Stimulated activated effector memory CD8-positive, alpha-beta T cell treated with anti-CD3 and anti-CD28 coated beads, Interleukin-12 subunit alpha, Interleukin-12 subunit beta, amount 100 ng/mL, for 72 hours (primary cell): ENCODE measurements at regions not wholly inside any gene's neighbourhood (a gene's known extent, or its start where the extent isn't known, plus 50 kb on each side); places are given as distances from the start of the nearest gene placed in this dataset.

ENCODE experiments used
- ATAC-seq: fragments of 150-1000 bp; cut with Tn5 transposase; 2 replicates; pipeline ENCODE4 v1.10.0; 2021
- DNase-seq, 2 donors: peaks; one replicate each; pipeline ENCODE4 v3.0.0; 2021 to 2022; ENCODE audit warnings: low spot score in 2 of 2
- H3K27ac Mint-ChIP-seq: one replicate; pipeline ENCODE4 v1.8.0; 2022; ENCODE audit warnings: mild to moderate bottlenecking, mixed read lengths
- H3K36me3 Mint-ChIP-seq: one replicate; pipeline ENCODE4 v1.8.0; 2022; ENCODE audit warnings: mild to moderate bottlenecking, mixed read lengths
- H3K4me1 Mint-ChIP-seq: one replicate; pipeline ENCODE4 v1.8.0; 2022; ENCODE audit warnings: mixed read lengths
- H3K4me3 Mint-ChIP-seq: one replicate; pipeline ENCODE4 v1.8.0; 2022; ENCODE audit warnings: mild to moderate bottlenecking, mixed read lengths
- H3K9me3 Mint-ChIP-seq: one replicate; pipeline ENCODE4 v1.8.0; 2022; ENCODE audit warnings: mixed read lengths

- no peak for DNase-seq
- no peaks in the 10 kb centered on the region for H3K4me1 Mint-ChIP-seq
- no peak overlapping the region for H3K27ac Mint-ChIP-seq
- H3K9me3 Mint-ChIP-seq = no peaks in the 10 kb centered on the region
- H3K4me3 Mint-ChIP-seq = no peak overlapping the region
- H3K36me3 Mint-ChIP-seq = no peaks in the 10 kb centered on the region
- ATAC-seq = no peak
Measured at GRCh38 chr2:120831086-120831485, 95.4 kb downstream of the GLI2 start.

GRCh38 chr2:120831891-120832290 lies 96.2 kb downstream of the GLI2 start:
- no peaks in the 10 kb centered on the region for H3K36me3 Mint-ChIP-seq
- no peak for DNase-seq
- no peak overlapping the region for H3K27ac Mint-ChIP-seq
- ATAC-seq = no peak
- no peaks in the 10 kb centered on the region for H3K9me3 Mint-ChIP-seq
- no peaks in the 10 kb centered on the region for H3K4me1 Mint-ChIP-seq
- no peak overlapping the region for H3K4me3 Mint-ChIP-seq

GRCh38 chr2:120832296-120833070 lies 96.8 kb downstream of the GLI2 start:
- ATAC-seq (no peak), DNase-seq (no peak)
- H3K9me3 Mint-ChIP-seq = no peaks in the 10 kb centered on the region
- no peak overlapping the region for H3K27ac Mint-ChIP-seq
- H3K36me3 Mint-ChIP-seq = no peaks in the 10 kb centered on the region
- H3K4me3 Mint-ChIP-seq = no peak overlapping the region
- no peaks in the 10 kb centered on the region for H3K4me1 Mint-ChIP-seq

- Mint-ChIP-seq H3K4me3 (no peak overlapping the region), H3K36me3 (no peaks in the 10 kb centered on the region), H3K9me3 (no peaks in the 10 kb centered on the region), H3K4me1 (no peaks in the 10 kb centered on the region), H3K27ac (no peak overlapping the region)
- DNase-seq (no peak), ATAC-seq (no peak)
Measured at GRCh38 chr2:120833127-120833675, 97.5 kb downstream of the GLI2 start.

GRCh38 chr2:120834206-120834605 lies 98.5 kb downstream of the GLI2 start:
- Mint-ChIP-seq H3K36me3 (no peaks in the 10 kb centered on the region), H3K27ac (no peak overlapping the region), H3K9me3 (no peaks in the 10 kb centered on the region), H3K4me1 (no peaks in the 10 kb centered on the region), H3K4me3 (no peak overlapping the region)
- ATAC-seq (no peak), DNase-seq (no peak)

GRCh38 chr2:120836281-120836680 lies 100.6 kb downstream of the GLI2 start:
- no peak for DNase-seq
- Mint-ChIP-seq H3K36me3 (no peaks in the 10 kb centered on the region), H3K4me3 (no peak overlapping the region), H3K9me3 (no peaks in the 10 kb centered on the region), H3K4me1 (no peaks in the 10 kb centered on the region), H3K27ac (no peak overlapping the region)
- ATAC-seq = no peak

GRCh38 chr2:120840795-120841487 lies 105.3 kb downstream of the GLI2 start:
- no peak overlapping the region for H3K4me3 Mint-ChIP-seq
- H3K27ac Mint-ChIP-seq = no peak overlapping the region
- no peak for ATAC-seq
- no peaks in the 10 kb centered on the region for H3K4me1 Mint-ChIP-seq
- H3K9me3 Mint-ChIP-seq = no peaks in the 10 kb centered on the region
- no peak for DNase-seq
- H3K36me3 Mint-ChIP-seq = no peaks in the 10 kb centered on the region

- Mint-ChIP-seq H3K4me3 (no peak overlapping the region), H3K9me3 (no peaks in the 10 kb centered on the region), H3K4me1 (no peaks in the 10 kb centered on the region), H3K27ac (no peak overlapping the region), H3K36me3 (no peaks in the 10 kb centered on the region)
- ATAC-seq (no peak), DNase-seq (no peak)
Measured at GRCh38 chr2:120842456-120843439, 107.1 kb downstream of the GLI2 start.

GRCh38 chr2:120844070-120844738 lies 108.5 kb downstream of the GLI2 start:
- no peak overlapping the region for H3K27ac Mint-ChIP-seq
- DNase-seq (no peak), ATAC-seq (no peak)
- H3K36me3 Mint-ChIP-seq = no peaks in the 10 kb centered on the region
- no peak overlapping the region for H3K4me3 Mint-ChIP-seq
- H3K4me1 Mint-ChIP-seq = no peaks in the 10 kb centered on the region
- peaks cover 5% of the 10 kb centered on the region for H3K9me3 Mint-ChIP-seq

- Mint-ChIP-seq H3K4me3 (no peak overlapping the region), H3K27ac (no peak overlapping the region), H3K9me3 (peaks cover 10% of the 10 kb centered on the region), H3K4me1 (no peaks in the 10 kb centered on the region), H3K36me3 (no peaks in the 10 kb centered on the region)
- ATAC-seq = no peak
- DNase-seq = no peak
Measured at GRCh38 chr2:120845277-120845676, 109.6 kb downstream of the GLI2 start.

- Mint-ChIP-seq H3K27ac (no peak overlapping the region), H3K9me3 (peaks cover 10% of the 10 kb centered on the region), H3K36me3 (no peaks in the 10 kb centered on the region), H3K4me3 (no peak overlapping the region), H3K4me1 (no peaks in the 10 kb centered on the region)
- DNase-seq (no peak), ATAC-seq (no peak)
Measured at GRCh38 chr2:120846406-120847095, 110.9 kb downstream of the GLI2 start.

- ATAC-seq (no peak), DNase-seq (no peak)
- no peak overlapping the region for H3K27ac Mint-ChIP-seq
- no peaks in the 10 kb centered on the region for H3K36me3 Mint-ChIP-seq
- H3K4me1 Mint-ChIP-seq = no peaks in the 10 kb centered on the region
- peaks cover 10% of the 10 kb centered on the region for H3K9me3 Mint-ChIP-seq
- H3K4me3 Mint-ChIP-seq = no peak overlapping the region
Measured at GRCh38 chr2:120847700-120848321, 112.1 kb downstream of the GLI2 start.

- no peaks in the 10 kb centered on the region for H3K4me1 Mint-ChIP-seq
- no peak overlapping the region for H3K4me3 Mint-ChIP-seq
- H3K27ac Mint-ChIP-seq = no peak overlapping the region
- H3K9me3 Mint-ChIP-seq = peaks cover 10% of the 10 kb centered on the region
- DNase-seq = no peak
- H3K36me3 Mint-ChIP-seq = no peaks in the 10 kb centered on the region
- no peak for ATAC-seq
Measured at GRCh38 chr2:120849278-120849677, 113.6 kb downstream of the GLI2 start.

GRCh38 chr2:120850551-120850950 lies 114.9 kb downstream of the GLI2 start:
- H3K4me1 Mint-ChIP-seq = no peaks in the 10 kb centered on the region
- ATAC-seq (no peak), DNase-seq (no peak)
- no peak overlapping the region for H3K4me3 Mint-ChIP-seq
- H3K27ac Mint-ChIP-seq = no peak overlapping the region
- peaks cover 10% of the 10 kb centered on the region for H3K9me3 Mint-ChIP-seq
- no peaks in the 10 kb centered on the region for H3K36me3 Mint-ChIP-seq
